ENCODE measurements at regions not wholly inside any gene's neighbourhood (a gene's known extent, or its start where the extent isn't known, plus 50 kb on each side); places are given as distances from the start of the nearest gene placed in this dataset.

- intact Hi-C loops (cut with DNase I), result no loop called here
- Histone ChIP-seq H3K27me3 (no peaks in the 10 kb centered on the region), H3K27ac (no peak overlapping the region), H3K4me3 (no peak overlapping the region), H3K4me1 (peaks cover 0 to 2% of the 10 kb centered on the region in 2 donors), H3K36me3 (no peaks in the 10 kb centered on the region), H3K9me3 (no peaks in the 10 kb centered on the region)
- no peak for DNase-seq (ENCODE audit: low spot score in 2 of 2)
- TF ChIP-seq, protein P1, sequence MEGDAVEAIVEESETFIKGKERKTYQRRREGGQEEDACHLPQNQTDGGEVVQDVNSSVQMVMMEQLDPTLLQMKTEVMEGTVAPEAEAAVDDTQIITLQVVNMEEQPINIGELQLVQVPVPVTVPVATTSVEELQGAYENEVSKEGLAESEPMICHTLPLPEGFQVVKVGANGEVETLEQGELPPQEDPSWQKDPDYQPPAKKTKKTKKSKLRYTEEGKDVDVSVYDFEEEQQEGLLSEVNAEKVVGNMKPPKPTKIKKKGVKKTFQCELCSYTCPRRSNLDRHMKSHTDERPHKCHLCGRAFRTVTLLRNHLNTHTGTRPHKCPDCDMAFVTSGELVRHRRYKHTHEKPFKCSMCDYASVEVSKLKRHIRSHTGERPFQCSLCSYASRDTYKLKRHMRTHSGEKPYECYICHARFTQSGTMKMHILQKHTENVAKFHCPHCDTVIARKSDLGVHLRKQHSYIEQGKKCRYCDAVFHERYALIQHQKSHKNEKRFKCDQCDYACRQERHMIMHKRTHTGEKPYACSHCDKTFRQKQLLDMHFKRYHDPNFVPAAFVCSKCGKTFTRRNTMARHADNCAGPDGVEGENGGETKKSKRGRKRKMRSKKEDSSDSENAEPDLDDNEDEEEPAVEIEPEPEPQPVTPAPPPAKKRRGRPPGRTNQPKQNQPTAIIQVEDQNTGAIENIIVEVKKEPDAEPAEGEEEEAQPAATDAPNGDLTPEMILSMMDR (IDR thresholded peaks at IDR 0.05), result no peak
Observed at GRCh38 chr4:71270901-71271300, 67.9 kb upstream of the SLC4A4 start.

DNA sequence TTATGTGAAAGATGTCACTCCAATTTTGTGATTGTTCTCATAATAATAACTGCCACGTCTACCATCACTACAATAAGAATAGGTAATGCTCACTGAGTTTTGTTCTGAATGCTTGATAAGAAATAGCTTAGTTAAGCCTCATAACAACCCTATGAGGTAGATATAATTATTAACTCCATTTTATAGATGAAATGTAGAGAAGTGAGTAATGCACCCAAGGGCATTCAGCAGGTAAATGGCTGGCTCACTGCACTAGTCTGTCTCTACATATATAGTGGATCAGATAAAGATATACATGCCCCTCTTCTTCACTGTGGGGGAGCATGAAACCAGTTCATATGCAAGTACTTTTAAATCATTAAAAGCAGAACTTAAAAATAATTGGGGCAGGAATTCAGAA is 65.8 kb upstream of the SLC4A4 start:
- no peaks in the 10 kb centered on the region for H3K9me3 ChIP-seq
- no peak for DNase-seq (ENCODE audit: low spot score in 2 of 2)
- intact Hi-C loops (cut with DNase I), result no loop called here
- no peaks in the 10 kb centered on the region for H3K36me3 ChIP-seq
- no peak overlapping the region for H3K4me3 ChIP-seq
- H3K4me1 ChIP-seq, result peaks cover 0 to 2% of the 10 kb centered on the region in 2 donors
- no peak overlapping the region for H3K27ac ChIP-seq
- TF ChIP-seq, protein P1 (IDR thresholded peaks at IDR 0.05), result no peak
- H3K27me3 ChIP-seq, result no peaks in the 10 kb centered on the region

GRCh38 chr4:71275004-71275403 is 63.8 kb upstream of the SLC4A4 start:
- H3K36me3 ChIP-seq, result no peaks in the 10 kb centered on the region
- TF ChIP-seq, protein P1 (IDR thresholded peaks at IDR 0.05), result no peak
- no peaks in the 10 kb centered on the region for H3K27me3 ChIP-seq
- H3K4me3 ChIP-seq, result no peak overlapping the region
- no peak for DNase-seq (ENCODE audit: low spot score in 2 of 2)
- no peaks in the 10 kb centered on the region for H3K9me3 ChIP-seq
- peaks cover 0 to 2% of the 10 kb centered on the region in 2 donors for H3K4me1 ChIP-seq
- no peak overlapping the region for H3K27ac ChIP-seq
- intact Hi-C loops (cut with DNase I), result no loop called here

- no peak overlapping the region for H3K4me3 ChIP-seq
- peaks cover 0 to 2% of the 10 kb centered on the region in 2 donors for H3K4me1 ChIP-seq
- intact Hi-C loops (cut with DNase I), result no loop called here
- no peak for DNase-seq (ENCODE audit: low spot score in 2 of 2)
- TF ChIP-seq, protein P1 (IDR thresholded peaks at IDR 0.05), result no peak
- no peaks in the 10 kb centered on the region for H3K36me3 ChIP-seq
- H3K27ac ChIP-seq, result no peak overlapping the region
- H3K27me3 ChIP-seq, result no peaks in the 10 kb centered on the region
- no peaks in the 10 kb centered on the region for H3K9me3 ChIP-seq
Observed at GRCh38 chr4:71275570-71275969, 63.2 kb upstream of the SLC4A4 start.

DNA sequence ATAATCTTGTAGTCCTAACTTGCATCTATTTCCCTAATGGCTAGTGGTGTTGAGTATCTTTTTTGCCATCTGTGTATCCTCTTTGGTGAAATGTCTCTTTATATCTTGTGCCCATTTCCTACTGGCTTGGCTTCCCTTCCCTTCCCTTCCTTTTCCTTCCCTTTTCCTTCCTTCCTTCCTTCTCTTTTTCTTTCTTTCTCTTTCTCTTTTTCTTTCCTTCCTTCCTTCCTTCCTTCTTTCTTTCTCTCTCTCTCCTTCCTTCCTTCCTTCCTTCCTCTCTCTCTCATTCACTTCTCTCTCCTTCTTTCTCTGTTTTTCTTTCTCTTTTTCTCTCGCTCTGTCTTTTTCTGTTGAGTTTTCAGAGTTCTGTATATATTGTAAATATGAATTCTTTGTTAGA is 61.5 kb upstream of the SLC4A4 start:
- TF ChIP-seq, protein P1 (IDR thresholded peaks at IDR 0.05), result no peak
- Histone ChIP-seq H3K4me1 (peaks cover 0 to 2% of the 10 kb centered on the region in 2 donors), H3K27ac (no peak overlapping the region), H3K27me3 (no peaks in the 10 kb centered on the region), H3K36me3 (no peaks in the 10 kb centered on the region), H3K4me3 (no peak overlapping the region), H3K9me3 (no peaks in the 10 kb centered on the region)
- DNase-seq (ENCODE audit: low spot score in 2 of 2), result no peak
- intact Hi-C loops (cut with DNase I), result no loop called here

- DNase-seq (ENCODE audit: low spot score in 2 of 2), result no peak
- intact Hi-C loops (cut with DNase I), result no loop called here
- no peak overlapping the region for H3K4me3 ChIP-seq
- H3K36me3 ChIP-seq, result no peaks in the 10 kb centered on the region
- no peaks in the 10 kb centered on the region for H3K4me1 ChIP-seq
- H3K27ac ChIP-seq, result no peak overlapping the region
- no peaks in the 10 kb centered on the region for H3K9me3 ChIP-seq
- H3K27me3 ChIP-seq, result no peaks in the 10 kb centered on the region
- TF ChIP-seq, protein P1 (IDR thresholded peaks at IDR 0.05), result no peak
Observed at GRCh38 chr4:71283642-71284257, 55.1 kb upstream of the SLC4A4 start.
